ENCODE measurements at regions not wholly inside any gene's neighbourhood (a gene's known extent, or its start where the extent isn't known, plus 50 kb on each side); places are given as distances from the start of the nearest gene placed in this dataset.

DNA sequence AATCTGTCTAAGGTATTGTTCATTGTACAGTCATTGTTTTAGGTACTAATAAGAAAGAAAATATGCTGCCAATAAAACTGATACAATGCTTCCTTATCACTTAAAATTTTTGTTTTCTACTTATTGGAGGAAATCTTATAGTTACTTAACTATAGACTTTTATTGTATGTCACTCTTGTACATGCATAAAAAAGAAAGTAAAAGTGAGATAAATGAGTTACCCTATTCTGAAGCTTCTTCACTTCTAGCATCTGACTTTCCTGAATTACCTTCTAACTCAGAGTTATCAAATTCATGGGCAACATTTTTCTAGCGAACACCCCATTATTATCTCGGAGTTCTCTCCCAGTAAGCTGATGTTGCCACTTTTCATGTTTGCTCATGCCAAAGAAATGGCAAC, 504.9 kb downstream of the SH2D4B start:
- TF ChIP-seq, protein P1, sequence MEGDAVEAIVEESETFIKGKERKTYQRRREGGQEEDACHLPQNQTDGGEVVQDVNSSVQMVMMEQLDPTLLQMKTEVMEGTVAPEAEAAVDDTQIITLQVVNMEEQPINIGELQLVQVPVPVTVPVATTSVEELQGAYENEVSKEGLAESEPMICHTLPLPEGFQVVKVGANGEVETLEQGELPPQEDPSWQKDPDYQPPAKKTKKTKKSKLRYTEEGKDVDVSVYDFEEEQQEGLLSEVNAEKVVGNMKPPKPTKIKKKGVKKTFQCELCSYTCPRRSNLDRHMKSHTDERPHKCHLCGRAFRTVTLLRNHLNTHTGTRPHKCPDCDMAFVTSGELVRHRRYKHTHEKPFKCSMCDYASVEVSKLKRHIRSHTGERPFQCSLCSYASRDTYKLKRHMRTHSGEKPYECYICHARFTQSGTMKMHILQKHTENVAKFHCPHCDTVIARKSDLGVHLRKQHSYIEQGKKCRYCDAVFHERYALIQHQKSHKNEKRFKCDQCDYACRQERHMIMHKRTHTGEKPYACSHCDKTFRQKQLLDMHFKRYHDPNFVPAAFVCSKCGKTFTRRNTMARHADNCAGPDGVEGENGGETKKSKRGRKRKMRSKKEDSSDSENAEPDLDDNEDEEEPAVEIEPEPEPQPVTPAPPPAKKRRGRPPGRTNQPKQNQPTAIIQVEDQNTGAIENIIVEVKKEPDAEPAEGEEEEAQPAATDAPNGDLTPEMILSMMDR (IDR thresholded peaks at IDR 0.05; ENCODE audit: control extremely low read depth, extremely low read depth, low read depth, missing control alignments) = no peak
- POLR2A ChIA-PET = no interaction called here
- DNase-seq (ENCODE audit: extremely low spot score) = no peak
- CTCF ChIA-PET = interaction anchor here (1.2 kb wide), 1 partner anchor 14 kb away, joined by 3 read pairs; no protein-coding TSS in a partner anchor

DNA sequence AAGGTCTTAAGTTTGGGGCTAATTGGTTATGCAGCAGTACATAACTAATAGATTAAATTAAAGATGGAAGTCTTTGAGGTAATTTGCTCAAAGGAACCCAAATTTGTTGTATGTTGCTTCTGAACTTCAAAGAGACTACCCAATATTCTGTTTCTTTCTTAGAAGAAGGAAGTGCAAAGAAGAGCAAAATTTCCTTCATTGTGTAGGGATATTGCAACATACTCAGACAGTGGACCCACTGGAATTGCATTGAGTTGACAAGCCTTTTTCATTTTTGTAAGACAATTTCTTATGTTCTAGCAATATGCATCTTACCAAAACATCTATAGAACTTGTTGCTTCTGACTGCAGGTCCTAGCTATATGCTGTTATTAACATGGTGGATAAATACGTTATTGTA, 527.8 kb downstream of the SH2D4B start:
- ChIA-PET POLR2A (no interaction called here), CTCF (interaction anchor here (1.2 kb wide), 2 partner anchors 10 to 16 kb away, joined by 3 to 4 read pairs; no protein-coding TSS in a partner anchor)
- DNase-seq (ENCODE audit: extremely low spot score) = no peak
- TF ChIP-seq, protein P1 (IDR thresholded peaks at IDR 0.05; ENCODE audit: control extremely low read depth, extremely low read depth, low read depth, missing control alignments) = no peak

GRCh38 chr10:81068460-81068859, 530.8 kb downstream of the SH2D4B start:
- CTCF ChIA-PET = interaction anchor here (2.4 kb wide), 1 partner anchor 18 kb away, joined by 7 read pairs; no protein-coding TSS in a partner anchor
- DNase-seq (ENCODE audit: extremely low spot score) = no peak
- POLR2A ChIA-PET = no interaction called here
- TF ChIP-seq, protein P1 (IDR thresholded peaks at IDR 0.05; ENCODE audit: control extremely low read depth, extremely low read depth, low read depth, missing control alignments) = no peak

- no peak for DNase-seq (ENCODE audit: extremely low spot score)
- CTCF ChIA-PET = interaction anchor here (1.3 kb wide), 2 partner anchors 29 to 108 kb away, joined by 3 read pairs; no protein-coding TSS in a partner anchor
- POLR2A ChIA-PET = no interaction called here
- TF ChIP-seq, protein P1 (IDR thresholded peaks at IDR 0.05; ENCODE audit: control extremely low read depth, extremely low read depth, low read depth, missing control alignments) = no peak
Measured at GRCh38 chr10:81071087-81071796, 533.5 kb downstream of the SH2D4B start.

DNA sequence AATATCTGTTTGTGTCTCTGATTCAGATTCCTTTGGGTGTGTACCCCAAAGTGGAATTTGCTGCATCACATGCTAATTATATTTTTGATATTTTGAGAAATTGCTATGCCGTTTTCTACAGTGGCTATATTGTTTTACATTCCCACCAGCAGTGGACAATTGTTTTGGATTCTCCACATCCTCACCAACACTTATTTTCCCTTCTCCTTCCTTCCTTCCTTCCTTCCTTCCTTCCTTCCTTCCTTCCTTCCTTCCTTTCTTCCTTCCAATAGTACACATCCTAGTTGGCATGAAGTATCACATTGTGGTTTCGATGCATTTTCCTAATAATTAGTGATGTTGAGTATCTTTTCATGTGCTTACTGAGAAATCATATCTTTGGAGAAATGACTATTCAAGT, 535.5 kb downstream of the SH2D4B start:
- CTCF ChIA-PET = interaction anchor here (1.9 kb wide), 1 partner anchor 21 kb away, joined by 4 read pairs; no protein-coding TSS in a partner anchor
- TF ChIP-seq, protein P1 (IDR thresholded peaks at IDR 0.05; ENCODE audit: control extremely low read depth, extremely low read depth, low read depth, missing control alignments) = no peak
- POLR2A ChIA-PET = no interaction called here
- no peak for DNase-seq (ENCODE audit: extremely low spot score)

DNA sequence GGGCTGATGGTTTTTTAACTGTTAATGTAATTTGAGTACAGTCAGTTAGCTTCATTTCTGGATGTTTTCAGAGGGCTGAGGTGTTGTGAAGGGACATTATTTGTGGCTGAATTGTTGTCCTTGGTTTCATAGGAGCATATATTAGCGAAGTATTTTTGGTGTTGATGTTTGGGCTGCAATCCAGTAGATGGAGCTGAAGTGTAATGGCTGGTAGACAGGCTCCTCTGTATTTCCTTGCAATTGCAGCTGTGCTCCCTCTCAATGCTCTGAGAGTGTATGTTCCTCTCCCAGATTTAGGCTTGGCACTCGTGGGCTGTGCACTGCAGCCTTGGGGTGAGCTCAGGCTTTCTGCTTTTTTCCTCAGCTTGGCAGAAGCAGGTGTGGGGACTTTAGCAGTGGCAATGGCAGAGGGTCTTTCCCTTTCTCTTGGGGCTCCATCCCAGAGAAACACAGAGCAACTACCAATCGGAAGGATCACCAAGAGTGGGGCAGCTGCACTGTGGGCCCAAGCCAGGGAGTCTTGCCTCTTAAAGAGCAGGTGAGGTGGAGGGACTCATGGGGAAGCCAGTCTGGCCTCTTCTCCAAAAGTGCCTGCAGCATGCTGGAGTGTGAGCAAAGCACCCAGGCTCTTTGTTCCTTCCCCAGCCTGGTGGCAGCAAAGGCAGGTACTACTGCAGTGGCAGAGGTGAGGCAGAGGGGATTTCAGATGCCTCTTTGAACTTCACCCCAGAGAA, 544.4 kb downstream of the SH2D4B start:
- ChIA-PET CTCF (interaction anchor here (1.1 to 4.5 kb wide), 6 partner anchors 10 to 97 kb away, joined by 4 to 42 read pairs (median 6); no protein-coding TSS in a partner anchor), POLR2A (no interaction called here)
- DNase-seq (ENCODE audit: extremely low spot score) = peak; percentile 16
- TF ChIP-seq, protein P1 (IDR thresholded peaks at IDR 0.05; ENCODE audit: control extremely low read depth, extremely low read depth, low read depth, missing control alignments) = peak; percentile 32

Measured in GM10248 (cell line).